GM10248 (cell line): ENCODE measurements at regions not wholly inside any gene's neighbourhood (a gene's known extent, or its start where the extent isn't known, plus 50 kb on each side); places are given as distances from the start of the nearest gene placed in this dataset.

ENCODE experiments used
- CTCF ChIA-PET: fragments of 300-600 bp; sonication (Branson Sonifier 250); formaldehyde crosslinking; extraction: SDS; loops from one replicate; lab custom pipeline; 2021; ENCODE audit warnings: antibody characterized with exemption; lab: Yijun Ruan, JAX
- POLR2A ChIA-PET: fragments of 350-650 bp; sonication (Branson Sonifier 250); formaldehyde crosslinking; extraction: SDS; loops from one replicate; lab custom pipeline; 2020; ENCODE audit warnings: antibody characterized with exemption; lab: Yijun Ruan, JAX
- DNase-seq: peaks from one replicate; pipeline ENCODE4 v3.0.0; 2012; ENCODE audit errors: extremely low spot score
- CTCF ChIP-seq: IDR thresholded peaks from 2 replicates; pipeline ENCODE4 v1.5.1; 2012; ENCODE audit warnings: mild to moderate bottlenecking, low read depth; ENCODE audit errors: extremely low read depth, missing control alignments, control extremely low read depth

GRCh38 chr2:21288299-21288698 is 164.5 kb downstream of the TDRD15 start:
- POLR2A ChIA-PET: no interaction called here
- DNase-seq: no peak
- CTCF ChIA-PET: no interaction called here

GRCh38 chr2:21288739-21289520 is 165.2 kb downstream of the TDRD15 start:
- POLR2A ChIA-PET: no interaction called here
- TF ChIP-seq CTCF: no peak
- DNase-seq: no peak
- CTCF ChIA-PET: no interaction called here

More at GRCh38 chr2:21288299-21288698, 164.5 kb downstream of the TDRD15 start:
- no peak for TF ChIP-seq CTCF

GRCh38 chr2:21289551-21289950 is 165.8 kb downstream of the TDRD15 start:
- CTCF ChIA-PET: no interaction called here
- no peak for TF ChIP-seq CTCF
- POLR2A ChIA-PET: no interaction called here

GRCh38 chr2:21289989-21290388 is 166.2 kb downstream of the TDRD15 start:
- ChIA-PET POLR2A (no interaction called here), CTCF (interaction anchor here (1.0 kb wide), 1 partner anchor 27 kb away, joined by 3 read pairs; no protein-coding TSS in a partner anchor)
- TF ChIP-seq CTCF: no peak
- no peak for DNase-seq

More at GRCh38 chr2:21289551-21289950, 165.8 kb downstream of the TDRD15 start:
- DNase-seq: no peak

GRCh38 chr2:21291426-21291825 is 167.7 kb downstream of the TDRD15 start:
- no peak for DNase-seq
- TF ChIP-seq CTCF: no peak
- POLR2A ChIA-PET: no interaction called here
- CTCF ChIA-PET: interaction anchor here (0.9 kb wide), 1 partner anchor 13 kb away, joined by 3 read pairs; no protein-coding TSS in a partner anchor

- DNase-seq: no peak
- POLR2A ChIA-PET: no interaction called here
Observed at GRCh38 chr2:21294446-21294845, 170.7 kb downstream of the TDRD15 start.

More at GRCh38 chr2:21294446-21294845, 170.7 kb downstream of the TDRD15 start:
- CTCF ChIA-PET: interaction anchor here (1.1 to 3.7 kb wide), 2 partner anchors 12 to 22 kb away, joined by 3 to 14 read pairs; no protein-coding TSS in a partner anchor
- no peak for TF ChIP-seq CTCF
